A549 (cell line): ENCODE measurements at regions not wholly inside any gene's neighbourhood (a gene's known extent, or its start where the extent isn't known, plus 50 kb on each side); places are given as distances from the start of the nearest gene placed in this dataset.

ENCODE experiments used
- ATAC-seq, 2 experiments: fragments of 200-7000 bp in 1 of 2; fragments of >200 bp in 1 of 2; cut with Nextera tagmentation in 1 of 2; cut with Tn5 transposase in 1 of 2; 3 replicates each; pipeline versions ENCODE4 v1.8.0 to v1.9.1; 2018 to 2020; ENCODE audit warnings: mild to moderate bottlenecking in 1 of 2, moderate library complexity in 1 of 2
- CTCF ChIA-PET: fragments of 300-600 bp; sonication (Branson Sonifier 250); formaldehyde crosslinking; extraction: SDS; loops from one replicate; lab custom pipeline; 2021; ENCODE audit warnings: antibody characterized with exemption, inconsistent platforms; lab: Yijun Ruan, JAX
- POLR2A ChIA-PET: fragments of 350-600 bp; formaldehyde crosslinking; extraction: SDS; loops from one replicate; lab custom pipeline; 2021; ENCODE audit warnings: antibody characterized with exemption, inconsistent platforms; lab: Yijun Ruan, JAX
- DNase-seq, 2 experiments: peaks; one replicate each; pipeline versions ENCODE4 v3.0.0 to v3.0.0-alpha.2; 2011 to 2016; ENCODE audit warnings: low read depth in 1 of 2, low spot score in 1 of 2
- FAIRE-seq: peaks from 2 replicates; lab custom pipeline; 2011; peaks lifted over from hg19 to GRCh38; lab: Jason Lieb, UNC
- H3K27ac ChIP-seq, 2 experiments: fragments of >200 bp; sonication (Bioruptor Twin); formaldehyde crosslinking; 3 replicates each; pipeline ENCODE4 v1.5.1; 2016 to 2017
- H3K4me1 ChIP-seq: fragments of >200 bp; sonication (Bioruptor Twin); formaldehyde crosslinking; 3 replicates; pipeline ENCODE4 v1.6.1; 2016
- H3K4me2 ChIP-seq: fragments of >200 bp; sonication (Bioruptor Twin); formaldehyde crosslinking; 3 replicates; pipeline ENCODE4 v1.6.1; 2016
- H3K4me3 ChIP-seq: fragments of >200 bp; sonication (Bioruptor Twin); formaldehyde crosslinking; 3 replicates; pipeline ENCODE4 v1.5.1; 2016
- H3K9me3 ChIP-seq: fragments of >200 bp; sonication (Bioruptor Twin); formaldehyde crosslinking; 3 replicates; pipeline ENCODE4 v1.6.1; 2016
- BHLHE40 ChIP-seq: IDR thresholded peaks from 2 replicates; pipeline ENCODE4 v1.6.1; 2012; ENCODE audit warnings: low read depth, low read length, inconsistent platforms
- CBX2 ChIP-seq: fragments of 200-600 bp; sonication (generic); IDR thresholded peaks from 2 replicates; pipeline ENCODE4 v1.6.1; 2016; ENCODE audit warnings: low read depth, mild to moderate bottlenecking, borderline replicate concordance
- CBX8 ChIP-seq: fragments of 200-600 bp; sonication (generic); IDR thresholded peaks from 2 replicates; pipeline ENCODE4 v1.6.1; 2016
- CHD2 ChIP-seq: fragments of 150-350 bp; IDR thresholded peaks from 2 replicates; pipeline ENCODE4 v1.6.1; 2014; ENCODE audit warnings: low read length; ENCODE audit not compliant: partially characterized antibody
- CHD4 ChIP-seq: fragments of 200-600 bp; sonication (generic); IDR thresholded peaks from 2 replicates; pipeline ENCODE4 v1.6.1; 2016; ENCODE audit warnings: antibody characterized with exemption, mild to moderate bottlenecking, borderline replicate concordance
- E2F6 ChIP-seq: IDR thresholded peaks from 2 replicates; pipeline ENCODE4 v1.6.1; 2012; ENCODE audit warnings: low read depth, borderline replicate concordance
- EHF ChIP-seq: fragments of 250-450 bp; sonication (Bioruptor Pico); IDR thresholded peaks from 2 replicates; pipeline ENCODE4 v1.5.0; 2020; ENCODE audit warnings: mild to moderate bottlenecking
- EHMT2 ChIP-seq: fragments of 200-600 bp; sonication (generic); IDR thresholded peaks from 2 replicates; pipeline ENCODE4 v1.6.1; 2016; ENCODE audit warnings: antibody characterized with exemption, low read depth, mild to moderate bottlenecking, moderate library complexity
- FOSB ChIP-seq: fragments of 250-450 bp; sonication (Bioruptor Pico); IDR thresholded peaks from 2 replicates; pipeline ENCODE4 v1.5.0; 2020; ENCODE audit warnings: mild to moderate bottlenecking, moderate library complexity
- GATA3 ChIP-seq: IDR thresholded peaks from 2 replicates; pipeline ENCODE4 v1.6.1; 2012; ENCODE audit warnings: borderline replicate concordance
- HMGXB4 ChIP-seq: fragments of 250-450 bp; sonication (Bioruptor Pico); IDR thresholded peaks from 2 replicates; pipeline ENCODE4 v1.5.0; 2021; ENCODE audit warnings: mild to moderate bottlenecking, moderate library complexity, borderline replicate concordance
- HOXA7 ChIP-seq: fragments of 250-450 bp; sonication (Bioruptor Pico); IDR thresholded peaks from 2 replicates; pipeline ENCODE4 v1.5.0; 2020; ENCODE audit warnings: mild to moderate bottlenecking, moderate library complexity
- JUNB ChIP-seq: fragments of >200 bp; sonication (Bioruptor Twin); formaldehyde crosslinking; IDR thresholded peaks from 2 replicates; pipeline ENCODE4 v1.6.1; 2016
- KDM5A ChIP-seq: fragments of 200-600 bp; sonication (generic); IDR thresholded peaks from 2 replicates; pipeline ENCODE4 v1.6.1; 2016; ENCODE audit warnings: antibody characterized with exemption, mild to moderate bottlenecking
- MAFK ChIP-seq: fragments of 450-650 bp; IDR thresholded peaks from 2 replicates; pipeline ENCODE4 v1.6.1; 2014; ENCODE audit not compliant: partially characterized antibody
- MAZ ChIP-seq: fragments of 150-350 bp; IDR thresholded peaks from 2 replicates; pipeline ENCODE4 v1.6.1; 2014; ENCODE audit warnings: antibody characterized with exemption, low read depth, low read length, borderline replicate concordance
- MYC ChIP-seq: IDR thresholded peaks from 2 replicates; pipeline ENCODE4 v1.6.1; 2012; ENCODE audit warnings: mild to moderate bottlenecking, inconsistent platforms, low read length, improper control_type of control experiment, borderline replicate concordance
- NPAS2 ChIP-seq: fragments of 250-450 bp; sonication (Bioruptor Pico); IDR thresholded peaks from 2 replicates; pipeline ENCODE4 v1.8.0; 2022; ENCODE audit warnings: mild to moderate bottlenecking, moderate library complexity, borderline replicate concordance
- PBX3 ChIP-seq: IDR thresholded peaks from 2 replicates; pipeline ENCODE4 v1.6.1; 2012
- PHF8 ChIP-seq: fragments of 200-600 bp; sonication (generic); IDR thresholded peaks from 2 replicates; pipeline ENCODE4 v1.6.1; 2016; ENCODE audit warnings: low read depth, mild to moderate bottlenecking, antibody characterized with exemption, moderate library complexity, borderline replicate concordance
- POLR2AphosphoS2 ChIP-seq: conservative IDR thresholded peaks from 2 replicates; pipeline ENCODE4 v1.6.1; 2012; ENCODE audit warnings: low read length, improper control_type of control experiment, inconsistent platforms
- RARB ChIP-seq: fragments of 250-450 bp; sonication (Bioruptor Pico); IDR thresholded peaks from 2 replicates; pipeline ENCODE4 v1.8.0; 2021; ENCODE audit warnings: mild to moderate bottlenecking, moderate library complexity
- RCOR1 ChIP-seq: fragments of 150-350 bp; IDR thresholded peaks from 2 replicates; pipeline ENCODE4 v1.6.1; 2014; ENCODE audit warnings: antibody characterized with exemption, low read length, low read depth
- SMC3 ChIP-seq: fragments of >200 bp; sonication (Bioruptor Twin); formaldehyde crosslinking; IDR thresholded peaks from 3 replicates; pipeline ENCODE4 v1.6.1; 2018; ENCODE audit warnings: inconsistent platforms
- TFCP2L1 ChIP-seq: fragments of 250-450 bp; sonication (Bioruptor Pico); IDR thresholded peaks from 2 replicates; pipeline ENCODE4 v1.5.0; 2021; ENCODE audit warnings: mild to moderate bottlenecking
- TP53 ChIP-seq: fragments of 250-450 bp; sonication (Bioruptor Pico); IDR thresholded peaks from 2 replicates; pipeline ENCODE4 v1.5.0; 2021; ENCODE audit warnings: mild to moderate bottlenecking, moderate library complexity
- ZC3H11A ChIP-seq: fragments of 450-650 bp; IDR thresholded peaks from 2 replicates; pipeline ENCODE4 v1.6.1; 2014; ENCODE audit warnings: antibody characterized with exemption, mild to moderate bottlenecking
- ZNF302 ChIP-seq: fragments of 250-450 bp; sonication (Bioruptor Pico); IDR thresholded peaks from 2 replicates; pipeline ENCODE4 v1.9.0; 2021; ENCODE audit warnings: inconsistent platforms, mild to moderate bottlenecking, moderate library complexity
- ZSCAN20 ChIP-seq: fragments of 250-450 bp; sonication (Bioruptor Pico); IDR thresholded peaks from 2 replicates; pipeline ENCODE4 v1.8.0; 2022; ENCODE audit warnings: mild to moderate bottlenecking, moderate library complexity
- WGBS: methylation state at CpG from one replicate; pipeline ENCODE4 v1.1.6; 2017; ENCODE audit errors: missing lambda C conversion rate; 5-methylcytosine and 5-hydroxymethylcytosine counted together

- CTCF ChIA-PET: no interaction called here
Observed at GRCh38 chr11:11215944-11216343, 137.1 kb downstream of the CSNK2A3 start.

GRCh38 chr11:11215058-11215815, 137.8 kb downstream of the CSNK2A3 start:
- peaks cover 3% of the 10 kb centered on the region; the same call in 1 of the 3 replicates for H3K9me3 ChIP-seq
- DNase-seq: no peak
- CTCF ChIA-PET: no interaction called here
- TF ChIP-seq CBX2 (no peak), SMC3 (no peak), BHLHE40 (no peak), ZSCAN20 (CRISPR knock-in tag) (no peak), TP53 (CRISPR knock-in tag) (no peak), PHF8 (no peak), KDM5A (no peak), PBX3 (no peak), GATA3 (no peak), CHD2 (no peak), E2F6 (no peak), HMGXB4 (CRISPR knock-in tag) (no peak), NPAS2 (CRISPR knock-in tag) (no peak), CBX8 (no peak), MYC (no peak), TFCP2L1 (CRISPR knock-in tag) (no peak), JUNB (no peak), MAFK (no peak), RCOR1 (no peak), ZNF302 (CRISPR knock-in tag) (no peak)
- no peak overlapping the region for H3K4me3 ChIP-seq
- no peaks in the 10 kb centered on the region for H3K4me1 ChIP-seq
- 61% methylated on average over 5 of the region's 5 CpGs for WGBS
- H3K27ac ChIP-seq: no peak overlapping the region
- POLR2A ChIA-PET: no interaction called here
- no peak overlapping the region for H3K4me2 ChIP-seq
- FAIRE-seq: no peak
- no peak for ATAC-seq

More at GRCh38 chr11:11215944-11216343, 137.1 kb downstream of the CSNK2A3 start:
- Histone ChIP-seq H3K4me1 (no peaks in the 10 kb centered on the region), H3K4me2 (no peak overlapping the region), H3K4me3 (no peak overlapping the region), H3K9me3 (no peaks in the 10 kb centered on the region), H3K27ac (no peak overlapping the region)
- 18% methylated on average over 3 of the region's 3 CpGs for WGBS
- no peak for FAIRE-seq
- POLR2A ChIA-PET: no interaction called here
- DNase-seq: no peak
- TF ChIP-seq CBX2 (no peak), PBX3 (no peak), FOSB (CRISPR knock-in tag) (no peak), ZC3H11A (no peak), EHF (CRISPR knock-in tag) (no peak), ZNF302 (CRISPR knock-in tag) (no peak), HMGXB4 (CRISPR knock-in tag) (no peak), CHD4 (no peak), EHMT2 (no peak), RARB (CRISPR knock-in tag) (no peak), MAZ (no peak), TP53 (CRISPR knock-in tag) (no peak), TFCP2L1 (CRISPR knock-in tag) (no peak), HOXA7 (CRISPR knock-in tag) (no peak), POLR2AphosphoS2 (no peak)
- ATAC-seq: no peak
